Ammon's horn (tissue), 1 donor: ENCODE measurements at regions not wholly inside any gene's neighbourhood (a gene's known extent, or its start where the extent isn't known, plus 50 kb on each side); places are given as distances from the start of the nearest gene placed in this dataset.

ENCODE experiments used
- DNase-seq: peaks from one replicate; pipeline ENCODE4 v3.0.0-alpha.2; 2016; ENCODE audit warnings: low spot score

DNA sequence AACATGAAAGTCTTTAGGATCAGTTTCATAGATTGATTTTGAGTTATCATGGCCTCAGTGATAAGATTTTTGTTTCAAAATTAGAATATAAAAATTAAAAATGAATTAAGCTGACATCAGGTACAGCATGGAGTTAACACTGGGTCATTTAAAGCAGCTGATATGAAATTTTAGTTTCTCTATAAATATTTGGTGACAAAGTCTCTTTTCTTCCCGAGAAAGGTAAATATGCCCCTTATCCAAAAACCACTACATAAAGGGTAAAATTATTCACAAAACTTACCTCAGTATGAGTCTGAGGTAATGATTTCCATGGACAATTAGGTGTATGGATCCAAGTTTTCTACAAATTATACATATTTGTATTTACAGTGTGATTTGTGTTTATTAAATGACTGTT lies 121.5 kb upstream of the PJA2 start:
- no peak for DNase-seq

DNA sequence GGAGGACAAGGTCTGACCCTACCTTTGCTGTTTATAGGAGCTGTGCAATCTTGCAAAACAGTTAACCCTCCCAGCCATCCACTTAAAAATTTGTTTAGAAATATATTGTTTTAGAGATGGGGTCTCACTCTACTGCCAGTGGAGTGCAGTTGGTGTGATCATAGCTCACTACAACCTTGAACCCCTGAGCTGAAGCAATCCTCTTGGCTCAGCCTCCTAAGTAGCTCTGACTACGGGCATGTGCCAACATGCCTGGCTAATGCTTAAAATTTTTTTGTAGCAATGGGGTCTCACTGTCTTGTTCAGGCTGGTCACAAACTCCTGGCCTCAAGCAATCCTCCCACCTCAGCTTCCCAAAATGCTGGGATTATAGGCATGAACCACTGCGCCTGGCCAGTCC lies 120.2 kb upstream of the PJA2 start:
- no peak for DNase-seq

DNA sequence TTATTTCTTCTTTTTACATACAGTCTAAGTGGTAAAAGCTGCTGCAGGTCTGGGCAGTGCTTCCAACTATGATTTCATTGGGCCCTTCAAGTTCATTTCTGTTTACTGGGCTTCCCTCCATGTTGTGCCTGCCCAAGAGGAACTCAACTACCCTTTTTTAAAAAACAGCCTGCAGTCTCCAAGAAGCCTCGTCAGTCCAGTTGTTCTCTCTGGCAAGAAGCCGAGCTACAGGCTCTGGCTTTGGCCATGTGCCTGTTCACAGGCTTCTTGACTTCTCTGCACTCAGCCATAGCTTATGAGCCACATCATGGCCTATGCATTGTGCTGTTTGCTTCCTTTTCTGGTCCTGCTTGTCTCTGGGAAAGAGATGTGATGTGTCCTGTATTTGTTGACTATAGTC lies 119.7 kb upstream of the PJA2 start:
- peak; percentile 29 for DNase-seq

DNA sequence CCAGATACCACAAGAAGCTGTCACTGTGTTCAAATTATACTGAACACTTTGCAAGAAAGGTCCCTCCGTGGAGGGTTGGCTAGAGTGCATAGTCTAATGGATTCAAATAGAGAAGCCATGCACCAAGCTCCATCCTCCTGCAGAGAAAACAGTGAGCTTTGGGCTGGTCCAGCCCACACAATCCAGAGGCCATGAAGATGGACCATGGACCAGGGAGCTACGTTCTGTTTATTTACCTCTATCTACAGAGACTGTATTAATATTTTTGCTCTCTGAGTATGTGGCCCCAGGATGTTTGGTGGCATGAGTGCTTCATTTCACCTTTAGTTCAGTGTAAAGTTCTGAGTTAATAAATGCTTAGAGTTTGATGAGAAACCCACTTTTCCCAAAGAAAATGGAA lies 114.8 kb upstream of the PJA2 start:
- DNase-seq = no peak

DNA sequence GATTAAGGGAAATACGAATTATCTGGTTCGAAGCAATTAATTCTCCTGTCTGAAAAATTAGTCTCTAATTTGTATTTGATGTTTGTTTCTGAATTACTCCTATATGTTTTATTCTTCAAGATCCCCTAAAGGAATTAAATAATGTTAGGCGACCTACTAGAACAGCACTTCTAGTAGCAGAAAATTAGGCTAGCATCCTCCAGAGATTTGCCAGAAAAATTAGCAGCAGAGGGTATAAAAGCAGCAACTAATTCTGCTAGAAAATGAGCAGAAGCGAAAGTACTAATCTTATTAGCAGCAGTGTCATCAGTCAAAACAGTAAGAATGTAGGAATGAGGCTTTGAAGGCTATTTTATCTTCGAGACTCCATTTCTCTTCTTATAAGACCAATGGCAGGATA lies 114.3 kb upstream of the PJA2 start:
- no peak for DNase-seq

DNA sequence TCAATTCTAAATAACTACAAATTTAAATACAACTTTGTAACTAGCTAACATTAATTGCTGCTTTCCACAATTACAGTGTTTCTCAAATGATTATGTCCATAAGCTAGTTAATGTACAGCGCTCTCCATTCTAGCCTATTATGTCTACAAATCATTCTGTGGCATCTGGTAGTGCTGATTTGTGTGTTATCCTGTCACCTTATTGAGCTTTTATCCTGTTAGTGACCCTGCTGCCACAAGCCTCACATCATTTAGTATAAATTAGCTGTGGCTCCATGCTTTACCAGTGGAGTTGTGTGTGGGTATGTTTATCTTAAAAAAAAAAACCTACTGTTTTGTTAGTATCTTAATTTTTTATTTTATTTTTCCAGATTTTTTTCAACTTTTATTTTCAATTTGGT lies 112.6 kb upstream of the PJA2 start:
- DNase-seq = no peak

DNA sequence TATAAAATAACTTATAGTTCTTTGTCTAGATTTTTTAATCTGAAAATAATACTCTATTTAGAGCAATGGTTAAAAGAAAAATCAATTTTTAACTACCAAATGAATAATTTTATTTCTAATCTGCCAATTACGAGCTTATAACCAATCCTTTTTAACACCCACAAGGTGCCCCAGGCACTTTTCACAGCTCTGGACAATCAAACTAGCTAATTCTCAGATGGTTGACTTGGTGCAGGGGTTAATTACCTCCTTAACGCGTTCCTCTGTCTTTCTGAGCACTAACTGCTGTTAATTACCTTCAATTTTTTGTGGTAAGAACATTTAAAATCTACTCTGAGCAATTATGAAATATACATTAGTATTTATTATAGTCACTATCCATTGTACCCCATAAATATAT lies 109.6 kb upstream of the PJA2 start:
- DNase-seq = no peak

DNA sequence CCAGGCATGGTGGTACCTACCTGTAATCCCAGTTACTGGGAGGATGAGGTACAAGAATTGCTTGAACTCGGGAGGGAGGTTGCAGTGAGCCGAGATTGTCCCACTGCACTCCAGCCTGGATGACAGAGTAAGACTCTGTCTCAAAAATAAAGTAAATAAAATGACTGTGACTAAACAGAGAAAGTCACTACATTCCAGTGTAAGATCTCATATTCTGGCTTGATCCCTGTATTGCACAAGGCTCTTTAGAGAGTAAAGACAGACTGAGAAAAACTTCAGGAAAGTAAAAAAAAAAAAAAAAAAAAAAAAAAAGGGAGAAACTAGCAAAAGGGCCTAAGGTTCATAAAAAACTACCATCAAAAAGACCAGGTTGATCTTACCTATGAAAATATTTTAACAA lies 106.6 kb upstream of the PJA2 start:
- no peak for DNase-seq

DNA sequence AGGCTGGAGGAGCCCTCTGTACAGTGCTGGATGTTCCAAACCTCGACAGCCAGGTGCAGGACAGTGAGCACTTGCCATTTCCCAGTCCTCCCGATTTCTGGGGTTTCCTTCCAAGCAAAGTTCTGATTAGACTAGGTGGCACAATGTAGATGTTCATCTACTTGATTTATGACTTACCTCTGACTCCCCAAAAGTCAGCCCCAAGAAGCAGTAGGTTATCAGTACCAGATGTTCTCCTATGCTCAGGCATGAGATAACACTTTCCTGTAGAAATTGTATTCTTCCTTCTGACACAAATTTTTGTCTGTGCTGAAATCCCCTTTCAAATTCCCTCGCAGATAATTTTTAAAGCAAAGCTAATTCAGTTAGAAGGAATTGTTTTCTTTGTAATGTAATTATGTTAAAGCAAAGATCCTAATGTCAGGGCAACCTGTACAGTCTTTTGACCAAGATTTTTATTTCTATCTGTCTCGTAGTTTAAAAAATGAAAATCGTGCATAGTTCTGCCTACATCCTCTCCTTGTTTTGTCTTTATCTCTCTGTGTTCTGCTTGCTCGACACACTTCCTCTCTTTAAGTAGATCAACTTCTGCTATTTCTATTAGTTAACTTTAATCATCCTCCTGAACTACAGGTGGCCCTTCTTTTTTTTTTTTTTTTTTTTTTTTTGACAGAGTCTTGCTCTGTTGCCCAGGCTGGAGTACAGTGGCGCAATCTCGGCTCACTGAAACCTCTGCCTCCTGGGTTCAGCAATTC lies 102.4 kb upstream of the PJA2 start:
- DNase-seq = no peak

DNA sequence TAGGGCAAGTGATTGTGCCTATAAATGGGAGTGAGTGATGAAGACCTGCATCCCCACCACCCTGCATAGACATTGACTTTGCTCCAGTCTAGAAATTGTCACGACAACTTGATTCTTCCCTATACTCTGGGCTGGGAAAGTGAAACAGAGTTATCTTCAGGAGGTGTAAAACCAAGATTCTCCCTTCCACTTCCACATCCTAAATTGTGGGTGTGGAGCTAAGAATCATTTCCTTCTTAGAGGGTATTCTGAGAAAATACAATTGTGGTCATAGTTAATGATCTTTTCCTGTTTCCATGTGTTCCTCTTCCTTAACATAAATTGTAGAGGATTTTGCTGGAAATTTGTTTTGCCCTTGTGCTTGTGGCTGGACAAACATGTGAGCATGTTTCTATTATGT lies 96.8 kb upstream of the PJA2 start:
- DNase-seq = no peak

DNA sequence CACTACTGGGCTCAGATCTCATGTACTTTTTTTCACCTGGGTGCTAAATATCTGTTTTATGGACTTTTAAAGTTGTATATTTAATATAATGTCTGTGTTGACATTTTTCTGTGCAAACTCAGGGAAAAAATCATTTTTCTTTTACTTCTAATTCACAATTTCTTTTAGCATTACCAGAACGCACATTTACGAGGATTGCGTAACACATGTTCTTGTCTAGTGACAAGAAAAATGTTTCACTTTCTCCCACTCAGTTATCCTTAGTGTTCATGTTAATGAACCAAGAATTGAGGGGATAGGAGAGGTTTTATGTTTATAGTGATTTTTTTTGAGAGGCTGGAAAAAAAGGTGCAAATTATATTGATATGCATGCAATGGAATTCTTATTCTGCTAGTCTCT lies 86.3 kb upstream of the PJA2 start:
- DNase-seq = no peak

DNA sequence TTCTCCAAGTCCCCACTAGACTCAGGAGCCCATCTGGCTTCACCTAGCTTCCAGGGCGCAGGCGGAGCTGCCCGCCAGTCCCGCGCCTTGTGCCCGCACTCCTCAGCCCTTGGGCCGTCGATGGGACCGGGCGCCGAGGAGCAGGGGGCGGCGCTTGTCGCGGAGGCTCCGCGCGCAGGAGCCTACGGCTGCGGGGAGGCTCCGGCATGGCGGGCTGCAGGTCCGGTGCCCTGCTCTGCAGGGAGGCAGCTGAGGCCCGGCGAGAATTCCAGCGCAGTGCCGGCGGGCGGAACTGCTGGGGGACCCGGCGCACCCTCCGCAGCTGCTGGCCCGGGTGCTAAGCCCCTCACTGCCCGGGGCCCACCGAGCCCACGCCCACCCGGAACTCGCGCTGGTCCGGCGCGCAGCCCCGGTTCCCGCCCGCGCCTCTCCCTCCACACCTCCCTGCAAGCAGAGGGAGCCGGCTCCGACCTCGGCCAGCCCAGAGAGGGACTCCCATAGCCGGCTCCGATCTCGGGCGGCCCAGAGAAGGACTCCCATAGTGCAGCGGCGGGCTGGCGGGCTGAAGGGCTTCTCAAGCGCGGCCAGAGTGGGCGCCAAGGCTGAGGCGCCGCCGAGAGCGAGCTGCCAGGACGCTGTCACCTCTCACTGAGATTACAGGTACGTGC lies 78.1 kb upstream of the PJA2 start:
- DNase-seq = no peak

DNA sequence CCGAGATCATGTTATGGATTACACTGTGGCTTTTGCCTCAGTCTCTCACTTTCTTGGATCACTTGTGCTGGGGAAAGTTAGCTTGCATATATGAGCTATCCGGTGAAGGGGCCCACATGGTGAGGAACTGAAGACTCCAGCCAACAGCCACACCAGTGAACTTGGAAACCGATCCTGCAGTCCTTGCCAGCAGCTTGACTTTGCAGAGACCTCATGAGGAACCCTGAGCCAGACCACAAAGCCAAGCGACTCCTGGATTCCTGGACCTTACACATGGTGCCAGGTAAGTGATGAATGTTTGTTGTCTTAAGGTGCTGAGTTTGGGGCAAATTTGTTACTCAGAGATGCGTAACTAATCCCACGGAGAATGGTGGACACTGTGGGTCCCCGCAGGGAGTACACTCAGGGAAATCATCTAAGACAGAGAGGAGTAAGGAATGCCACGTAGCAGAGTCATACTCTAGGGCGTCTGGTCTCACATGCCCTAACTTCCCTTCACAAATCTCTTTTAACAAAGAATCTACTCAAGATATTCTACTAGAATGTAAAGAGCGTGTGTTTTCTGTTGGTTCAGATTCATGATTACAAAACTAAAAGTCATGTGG lies 76.5 kb upstream of the PJA2 start:
- no peak for DNase-seq

DNA sequence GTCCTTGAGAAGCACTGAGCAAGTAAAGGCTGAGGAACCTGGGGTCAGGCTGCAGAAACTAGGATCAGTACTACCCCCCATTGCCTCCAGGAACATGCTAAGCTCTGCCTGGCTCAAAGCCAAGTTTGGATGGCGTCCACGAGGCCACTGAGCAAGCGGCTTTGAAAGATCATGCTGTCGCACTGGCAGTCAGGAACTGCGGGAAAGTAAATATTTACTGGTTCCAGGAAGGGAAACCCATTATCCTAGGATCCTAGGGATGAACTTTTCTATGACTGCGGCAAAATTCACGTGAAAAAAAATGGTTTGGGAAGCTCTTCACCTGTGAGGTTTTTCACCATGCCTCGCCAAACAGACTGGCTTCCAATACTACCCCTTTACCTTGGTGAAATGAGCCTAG lies 75.3 kb upstream of the PJA2 start:
- DNase-seq = peak; percentile 88

DNA sequence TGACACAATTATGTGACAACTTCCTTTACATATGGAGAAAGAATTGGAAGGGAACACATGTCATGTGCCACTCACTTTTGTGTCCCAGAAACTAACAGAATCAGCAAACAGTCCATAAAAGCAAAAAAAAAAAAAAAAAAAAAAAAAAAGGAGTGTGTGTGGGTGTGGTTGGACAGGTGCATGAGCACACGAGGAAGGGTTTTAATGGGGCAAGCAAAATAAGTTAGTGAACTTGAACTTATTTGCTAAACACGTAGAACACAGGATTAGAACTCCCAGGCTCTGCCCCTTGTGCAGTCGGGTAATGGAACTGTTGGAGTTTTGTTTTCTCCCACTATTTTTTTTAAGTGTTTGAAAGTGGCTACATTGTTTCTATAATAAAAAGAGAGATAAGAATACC lies 74.8 kb upstream of the PJA2 start:
- no peak for DNase-seq

DNA sequence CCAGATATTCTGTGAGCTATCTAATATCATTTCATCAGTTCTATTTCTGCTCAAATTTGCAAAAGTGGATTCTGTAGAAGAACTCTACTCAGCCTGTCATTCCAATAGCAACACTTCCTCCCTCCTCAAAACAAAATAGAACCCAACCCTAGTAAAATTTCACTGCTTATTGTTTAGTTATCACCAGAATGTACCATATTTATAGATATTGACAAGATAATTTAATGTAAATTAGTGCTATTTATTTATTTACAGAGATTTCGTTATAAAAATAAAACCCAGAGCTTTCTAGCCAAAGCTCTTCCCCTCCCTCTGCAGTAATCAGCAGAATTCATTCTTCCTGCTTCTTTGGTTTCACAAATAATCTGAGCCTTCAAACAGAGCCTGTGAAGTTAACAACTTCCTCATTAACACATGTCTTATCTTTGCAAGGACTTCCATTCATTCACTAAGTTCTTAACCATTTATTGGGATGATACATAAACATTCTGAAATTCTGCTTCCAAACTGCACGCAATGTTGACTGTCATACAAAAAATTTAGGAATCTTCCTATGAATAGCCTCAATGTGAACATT lies 73.7 kb upstream of the PJA2 start:
- no peak for DNase-seq

DNA sequence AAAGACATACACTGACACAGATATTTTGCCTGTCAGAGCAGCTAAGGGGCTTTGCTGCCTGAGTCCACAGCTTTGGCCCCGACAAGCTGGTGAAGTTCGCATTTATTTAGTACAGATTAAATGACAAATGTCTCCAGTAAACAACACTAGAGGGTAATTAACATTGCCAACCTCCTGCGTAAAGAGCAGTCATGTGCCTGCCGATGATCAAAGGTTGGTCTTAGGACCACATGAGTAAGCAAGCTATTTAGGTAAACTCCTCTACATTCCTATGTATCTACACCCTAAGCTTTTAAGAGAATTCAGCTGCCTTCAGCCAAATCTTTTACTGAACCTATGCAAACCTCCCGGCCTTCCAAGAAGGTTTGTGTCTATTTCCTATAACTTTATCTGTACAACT lies 73.0 kb upstream of the PJA2 start:
- no peak for DNase-seq

DNA sequence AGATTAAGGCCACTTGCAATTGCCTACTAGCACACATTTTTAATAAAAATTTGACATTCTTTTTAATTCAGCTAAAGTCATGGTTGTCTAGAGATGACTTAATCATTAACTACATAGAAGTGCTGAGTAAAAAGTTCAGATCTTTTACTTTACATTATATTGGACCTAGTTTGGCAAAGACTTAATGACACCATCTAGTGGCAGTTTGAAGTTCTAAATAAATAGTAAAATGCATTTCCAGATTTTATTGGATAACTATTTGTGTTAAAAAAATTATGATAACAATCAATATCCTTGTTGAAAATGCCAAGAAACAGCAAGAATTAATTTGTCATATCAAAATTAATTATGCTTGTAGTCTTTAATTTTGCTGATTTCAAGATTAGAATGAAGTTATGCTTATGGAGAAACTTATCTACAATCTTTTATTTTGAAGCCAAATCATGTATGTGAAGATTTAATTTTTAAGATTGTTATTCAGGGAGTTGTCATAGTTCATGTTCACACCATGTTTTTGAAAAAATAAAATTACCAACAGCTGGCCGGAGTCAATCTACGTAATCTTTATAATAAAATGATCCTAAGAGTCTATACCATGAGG lies 69.6 kb upstream of the PJA2 start:
- no peak for DNase-seq

DNA sequence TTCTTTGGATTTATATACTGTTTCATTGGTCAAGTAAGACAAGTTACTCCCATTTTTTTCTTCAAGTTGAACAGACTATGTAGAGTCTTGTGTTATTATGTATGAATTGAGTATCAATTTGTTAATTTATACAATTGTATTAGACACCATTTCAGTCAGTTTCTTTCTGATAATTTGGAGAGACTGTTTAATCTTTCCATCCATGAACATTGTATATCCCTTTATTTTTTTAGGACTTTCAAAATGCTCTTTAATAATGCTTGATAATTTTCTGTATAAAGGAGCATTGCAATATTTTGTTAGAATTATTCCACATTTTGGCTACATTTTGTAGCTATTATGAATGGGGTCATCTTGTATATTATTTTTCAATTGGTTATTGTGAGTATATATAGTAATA lies 69.1 kb upstream of the PJA2 start:
- no peak for DNase-seq

DNA sequence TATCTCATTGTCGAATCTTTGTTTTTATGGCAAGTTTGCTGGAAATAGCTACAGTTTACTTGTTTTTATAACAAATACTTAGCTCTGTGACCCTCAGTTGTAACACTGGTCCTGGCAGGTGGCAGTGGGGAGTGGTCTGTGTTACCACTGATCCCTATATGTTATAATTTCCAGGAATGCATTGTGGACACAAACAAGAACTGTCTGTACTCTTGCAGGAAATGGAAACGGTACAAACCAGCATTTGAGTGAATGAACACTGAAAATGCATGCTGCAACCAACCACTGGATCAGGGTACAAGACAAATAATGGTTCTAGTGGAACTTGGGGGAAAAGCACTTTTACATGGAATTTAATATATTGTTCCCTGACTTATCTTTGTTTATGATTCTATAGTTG lies 66.5 kb upstream of the PJA2 start:
- DNase-seq = no peak

DNA sequence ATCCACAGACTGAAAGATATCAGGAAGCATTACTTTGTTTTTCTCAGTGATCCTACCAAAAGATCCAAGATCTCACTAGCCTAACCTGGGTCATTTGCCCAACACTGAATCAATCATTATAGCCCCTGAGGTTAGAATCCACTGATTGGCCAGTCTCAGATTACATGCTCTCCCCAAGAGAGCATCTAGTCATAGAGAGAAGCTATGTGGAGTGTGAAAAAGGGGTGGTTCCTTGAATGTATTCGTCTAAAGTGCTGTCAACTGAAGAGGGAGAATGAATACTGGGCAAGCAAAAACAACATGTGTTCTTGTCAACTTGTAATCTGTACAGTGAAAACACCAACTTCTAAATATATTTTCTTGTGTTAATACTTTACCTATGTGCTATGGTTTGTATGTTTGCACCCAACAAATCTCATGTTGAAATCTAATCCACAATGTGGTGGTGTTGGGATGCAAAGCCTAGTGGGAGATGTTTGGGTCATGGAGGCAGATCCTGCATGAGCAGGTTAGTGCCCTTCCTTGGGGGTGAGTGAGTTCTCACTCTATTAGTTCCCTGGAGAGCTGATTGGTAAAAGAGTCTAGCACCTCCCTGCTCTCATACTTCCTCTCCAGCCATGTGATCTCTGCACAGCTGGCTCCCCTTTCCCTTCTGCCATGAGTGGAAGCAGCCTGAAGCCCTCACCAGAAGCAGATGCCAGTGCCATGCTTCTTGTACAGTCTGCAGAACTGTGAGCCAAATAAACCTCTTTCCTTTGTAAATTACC lies 60.3 kb upstream of the PJA2 start:
- no peak for DNase-seq
